Left lobe of liver (tissue), 2 donors: ENCODE measurements at regions not wholly inside any gene's neighbourhood (a gene's known extent, or its start where the extent isn't known, plus 50 kb on each side); places are given as distances from the start of the nearest gene placed in this dataset.
"Not testable (repeated sequence)": the region's sequence is repeated elsewhere in the genome, so short reads cannot be mapped to it uniquely, and the experiment has no call there.

ENCODE experiments used
- ATAC-seq: fragments of 200-7000 bp; cut with Tn5 transposase; one replicate; pipeline ENCODE4 v1.9.1; 2020; ENCODE audit warnings: mild to moderate bottlenecking, moderate library complexity
- DNase-seq: peaks from one replicate; pipeline ENCODE4 v3.0.0-alpha.2; 2020; ENCODE audit warnings: low spot score
- donor health status: DM: no; HTN: no; CAD: no; lungs with moderate emphysema.
- donor health status: DM: no; HTN: yes; CAD: no.

DNA sequence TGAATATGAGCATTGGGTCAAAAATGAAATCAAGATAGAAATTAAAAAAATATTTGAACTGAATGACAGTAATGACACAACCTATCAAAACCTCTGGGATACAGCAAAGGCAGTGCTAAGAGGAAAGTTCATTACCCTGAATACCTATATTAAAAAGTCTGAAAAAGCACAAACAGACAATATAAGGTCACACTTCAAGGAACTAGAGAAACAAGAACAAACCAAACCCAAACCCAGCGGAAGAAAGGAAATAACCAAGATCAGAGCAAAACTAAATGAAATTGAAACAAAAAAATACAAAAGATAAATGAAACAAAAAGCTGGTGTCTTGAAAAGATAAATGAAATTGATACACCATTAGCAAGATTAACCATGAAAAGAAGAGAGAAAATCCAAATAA lies 140.5 kb upstream of the MAN1A1 start:
- not testable (repeated sequence) for ATAC-seq, DNase-seq

DNA sequence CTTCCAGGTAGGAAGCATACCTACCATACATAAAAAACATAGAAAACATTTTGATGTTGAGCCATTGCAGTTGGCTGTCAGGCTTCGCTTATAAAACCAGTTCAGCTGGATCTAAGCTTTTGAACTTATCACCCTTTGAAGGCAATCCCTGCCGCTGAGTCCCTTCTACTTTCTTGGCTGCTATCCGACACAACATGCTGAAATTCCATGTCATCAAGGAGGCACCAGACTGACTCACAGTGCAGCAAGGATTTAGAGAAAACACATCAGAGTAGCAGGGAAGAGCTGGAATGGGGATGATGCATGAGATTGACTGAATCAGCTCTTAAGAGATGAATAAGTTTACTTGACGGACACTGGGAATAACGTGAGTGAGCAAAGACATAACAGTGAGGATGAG lies 135.0 kb upstream of the MAN1A1 start:
- ATAC-seq (no peak), DNase-seq (no peak)

DNA sequence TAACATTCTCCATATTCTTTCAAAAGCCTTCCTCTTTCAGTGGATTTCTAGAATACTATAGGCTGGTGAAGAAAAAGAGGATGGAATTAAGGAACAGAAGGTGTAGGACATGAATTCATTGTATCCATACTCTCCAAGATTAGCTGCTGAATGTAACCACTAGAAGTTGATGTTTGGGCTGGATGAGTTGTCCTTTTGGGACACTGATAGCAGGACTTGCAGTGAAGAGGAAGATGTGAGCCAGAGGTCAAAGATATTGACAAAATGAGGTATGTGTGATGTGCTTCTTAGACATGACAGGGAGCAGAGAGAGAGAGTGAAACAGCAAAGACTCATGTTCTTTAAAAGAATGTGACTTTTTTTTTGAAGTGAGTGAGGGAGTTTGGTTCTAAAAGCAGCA lies 134.3 kb upstream of the MAN1A1 start:
- DNase-seq: no peak
- ATAC-seq: no peak

DNA sequence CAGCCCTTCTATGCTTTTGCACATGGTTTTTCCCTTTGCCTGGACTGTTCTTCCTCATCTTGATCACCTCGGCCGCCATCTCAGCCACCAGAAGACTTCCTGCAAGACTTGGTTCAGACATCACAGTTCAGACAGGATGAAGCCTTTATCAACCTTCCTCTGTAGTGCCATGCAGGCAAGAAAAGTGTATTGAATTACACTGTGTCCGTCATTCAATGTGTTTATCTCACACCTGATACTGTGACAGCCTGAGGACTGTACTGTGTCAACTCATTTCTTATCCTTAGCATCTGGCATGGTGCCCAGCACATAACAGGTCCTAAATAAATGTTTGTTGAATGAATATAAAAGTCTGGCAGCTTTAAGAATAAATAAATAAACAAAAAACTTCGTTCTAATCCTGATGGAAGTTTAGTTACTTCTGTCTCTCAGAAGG lies 133.3 kb upstream of the MAN1A1 start:
- ATAC-seq (no peak), DNase-seq (no peak)

DNA sequence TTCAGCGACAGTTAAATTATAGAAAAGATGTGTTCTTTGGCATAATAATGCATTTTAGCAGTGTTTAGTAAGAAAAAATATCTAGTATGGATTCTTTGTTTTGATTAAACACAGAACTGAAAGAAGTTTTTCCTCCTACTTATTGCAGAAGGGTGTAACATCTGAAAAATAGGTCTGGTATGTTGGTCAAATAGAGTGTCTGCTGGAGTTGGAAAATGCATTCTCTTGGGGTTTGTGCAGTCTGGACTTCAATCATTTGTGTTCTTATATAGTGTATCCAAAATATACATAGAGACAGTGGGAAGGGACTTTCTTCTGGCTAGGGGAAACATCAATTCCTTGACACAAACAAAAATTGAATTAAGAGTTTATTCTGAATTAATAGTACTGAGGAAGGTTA lies 132.4 kb upstream of the MAN1A1 start:
- no peak for ATAC-seq
- DNase-seq: no peak

DNA sequence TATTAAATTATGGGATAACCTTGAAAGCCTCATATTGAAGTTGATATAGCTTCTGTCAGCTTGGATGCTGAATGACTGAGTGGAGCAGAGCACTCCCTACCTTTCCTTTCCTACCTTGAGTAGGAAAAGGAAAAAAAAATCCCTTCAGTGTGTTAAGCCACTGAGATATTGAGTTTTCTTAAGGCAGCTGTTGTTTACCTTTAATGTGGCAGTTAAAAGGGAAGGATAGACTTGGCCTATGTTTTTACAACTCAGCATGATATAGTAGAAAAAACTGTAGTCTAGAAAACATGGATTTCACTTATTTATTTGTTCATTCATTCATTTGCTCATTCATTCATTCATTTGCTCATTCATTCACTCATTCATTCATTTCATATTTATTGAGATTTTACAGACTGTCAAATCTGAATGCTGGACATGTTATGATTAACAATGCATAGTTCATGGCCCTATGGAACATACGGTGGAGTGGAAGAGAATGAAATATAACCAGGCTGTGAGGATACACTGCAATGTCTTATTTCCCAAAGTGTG lies 131.5 kb upstream of the MAN1A1 start:
- no peak for ATAC-seq

DNA sequence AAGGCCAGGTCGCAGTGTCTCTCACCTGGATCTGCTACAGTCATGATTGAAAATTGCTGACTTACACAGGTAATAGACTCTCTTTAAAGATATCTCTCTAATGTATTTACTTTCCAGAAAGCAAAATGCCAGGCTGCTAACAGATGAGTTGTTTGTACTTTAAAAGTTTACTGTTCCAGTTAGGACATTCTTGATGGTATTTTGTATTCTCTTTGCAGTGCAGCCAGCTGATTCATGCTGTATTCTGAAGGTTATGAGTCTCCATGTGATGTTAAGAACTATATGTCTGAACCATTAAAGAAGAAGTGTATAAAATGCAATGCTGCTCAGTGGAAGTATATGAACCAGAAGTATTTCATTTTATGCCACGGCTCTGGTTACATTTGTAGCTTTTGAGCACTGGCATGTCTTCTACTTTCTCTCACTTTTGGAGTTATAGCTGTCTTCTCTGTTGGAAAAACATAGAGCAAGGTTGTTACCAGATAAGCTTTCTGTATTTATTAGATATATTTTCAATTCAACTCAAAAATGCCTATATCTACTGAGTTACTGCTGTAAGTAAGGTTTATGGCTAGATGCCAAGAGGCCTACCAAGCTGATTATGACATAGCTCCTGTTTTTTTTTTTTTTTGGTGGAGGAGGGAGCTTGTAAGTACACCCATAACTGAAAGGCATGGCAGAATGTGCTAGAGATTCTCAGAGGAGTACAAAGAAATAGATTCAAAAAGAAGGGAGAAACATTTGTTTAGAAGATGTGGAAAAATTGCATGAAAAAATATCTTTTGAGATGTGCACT lies 130.5 kb upstream of the MAN1A1 start:
- DNase-seq (no peak), ATAC-seq (peak; percentile 62)

More for the DNA sequence above, 131.5 kb upstream of the MAN1A1 start:
- DNase-seq: no peak

DNA sequence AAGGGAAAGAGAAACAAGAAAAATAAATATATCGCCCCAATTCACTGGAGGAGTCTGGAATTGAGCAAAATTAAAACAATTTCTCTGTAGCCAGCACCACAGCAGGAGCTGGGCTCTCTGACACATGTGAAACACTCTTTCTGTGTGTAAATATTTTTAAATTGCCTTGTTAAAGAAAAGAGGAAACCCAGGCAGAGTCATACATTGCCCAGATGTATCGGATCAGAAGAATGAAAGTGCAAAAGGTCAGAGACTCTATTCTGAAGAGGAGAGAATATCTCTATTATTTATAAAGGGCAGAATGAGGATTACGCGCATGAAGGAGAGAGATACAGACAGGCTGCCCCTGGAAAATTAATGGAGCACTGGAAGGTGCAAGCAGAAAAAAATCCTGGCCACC lies 127.0 kb upstream of the MAN1A1 start:
- no peak for DNase-seq
- ATAC-seq: no peak

DNA sequence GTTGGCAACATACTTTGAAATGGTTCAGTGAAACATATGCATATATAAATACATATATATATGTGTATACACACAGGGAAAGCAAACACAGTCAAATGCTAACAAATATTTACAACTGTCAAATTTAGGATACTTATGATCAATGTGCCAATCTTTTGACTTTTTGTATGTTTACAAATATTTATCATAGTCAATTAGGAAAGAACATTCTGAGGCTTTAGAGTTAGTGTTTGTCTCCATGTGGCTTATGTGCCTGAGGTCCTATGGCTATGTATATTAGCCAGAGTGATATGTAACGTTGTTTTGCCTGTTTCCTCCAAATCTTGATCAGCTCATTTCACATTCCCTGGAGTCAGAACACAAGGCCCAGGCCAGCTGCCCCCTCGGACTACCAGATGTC lies 126.5 kb upstream of the MAN1A1 start:
- no peak for DNase-seq
- no peak for ATAC-seq

DNA sequence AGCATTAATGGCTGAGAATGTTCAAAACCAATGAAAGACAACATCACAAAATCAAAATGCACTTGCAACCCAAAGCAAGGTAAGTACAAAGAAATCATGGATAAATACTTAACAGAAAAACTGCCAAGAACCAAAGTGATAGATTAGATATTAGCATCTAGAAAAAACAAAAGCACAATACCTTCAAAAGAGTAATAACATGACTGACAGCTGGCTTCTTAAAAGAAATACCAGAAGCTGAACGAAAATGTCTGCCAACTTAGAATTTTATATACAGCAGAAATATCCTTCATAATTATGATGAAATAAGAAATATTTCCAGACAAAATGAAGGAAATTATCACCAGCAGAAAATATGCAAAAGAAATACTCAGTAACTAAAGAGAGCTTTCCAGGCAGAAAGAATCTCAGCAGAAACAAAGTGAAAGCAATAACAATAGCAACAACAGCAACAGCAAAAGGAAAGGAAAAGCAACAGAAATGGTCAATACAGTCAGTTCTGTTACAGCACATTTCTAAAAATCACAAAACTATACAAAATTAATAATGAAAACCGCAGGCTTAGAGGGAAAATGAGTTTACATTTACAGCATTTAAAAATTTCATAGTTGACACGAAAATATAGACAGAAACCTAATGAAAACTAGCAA lies 121.5 kb upstream of the MAN1A1 start:
- DNase-seq (no peak), ATAC-seq (no peak)

DNA sequence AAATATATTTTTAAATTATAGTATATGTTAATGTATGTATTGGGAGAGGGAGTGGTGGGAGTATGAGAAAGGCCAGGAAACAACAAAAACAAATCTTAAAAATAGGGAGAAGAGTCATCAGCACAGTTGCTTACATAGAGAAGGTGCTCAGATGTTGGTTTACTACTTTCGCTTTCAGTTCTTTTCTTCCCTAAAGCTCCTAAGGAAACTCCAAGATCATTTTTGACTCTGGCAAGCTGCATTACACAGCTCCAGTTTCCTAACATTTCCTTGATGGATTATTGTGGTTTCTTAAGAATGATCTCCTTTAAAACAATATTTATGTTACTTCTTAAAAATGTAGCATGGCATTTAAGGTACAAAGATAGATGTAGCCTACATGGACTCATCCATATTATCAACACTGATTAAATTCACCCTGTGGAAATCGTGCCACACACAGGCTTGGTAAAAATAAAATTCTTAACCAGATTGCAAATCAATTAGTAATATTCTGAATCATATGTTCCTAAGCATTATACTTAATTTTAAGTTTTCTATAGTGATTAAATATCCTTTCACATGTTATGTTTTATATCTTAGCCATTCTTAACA lies 118.0 kb upstream of the MAN1A1 start:
- ATAC-seq (peak; percentile 53), DNase-seq (no peak)

DNA sequence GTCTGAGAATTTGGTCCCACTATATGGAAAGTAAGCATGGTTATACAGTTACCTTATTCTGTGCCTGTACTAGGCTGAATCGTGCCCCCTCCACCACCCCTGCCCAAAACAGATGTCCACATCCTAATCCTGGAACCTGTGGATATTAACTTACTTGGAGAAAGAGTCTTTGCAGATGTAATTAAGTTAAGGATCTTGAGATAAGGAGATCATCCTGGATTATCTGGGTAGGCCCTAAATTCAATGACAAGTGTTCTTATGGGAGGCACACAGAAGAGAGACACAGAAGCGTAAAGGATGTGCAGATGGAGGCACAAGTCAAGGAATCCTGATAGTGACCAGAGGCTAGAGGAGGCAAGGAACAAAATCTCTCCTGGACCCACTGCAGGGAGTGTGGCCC lies 116.7 kb upstream of the MAN1A1 start:
- DNase-seq (no peak), ATAC-seq (no peak)

DNA sequence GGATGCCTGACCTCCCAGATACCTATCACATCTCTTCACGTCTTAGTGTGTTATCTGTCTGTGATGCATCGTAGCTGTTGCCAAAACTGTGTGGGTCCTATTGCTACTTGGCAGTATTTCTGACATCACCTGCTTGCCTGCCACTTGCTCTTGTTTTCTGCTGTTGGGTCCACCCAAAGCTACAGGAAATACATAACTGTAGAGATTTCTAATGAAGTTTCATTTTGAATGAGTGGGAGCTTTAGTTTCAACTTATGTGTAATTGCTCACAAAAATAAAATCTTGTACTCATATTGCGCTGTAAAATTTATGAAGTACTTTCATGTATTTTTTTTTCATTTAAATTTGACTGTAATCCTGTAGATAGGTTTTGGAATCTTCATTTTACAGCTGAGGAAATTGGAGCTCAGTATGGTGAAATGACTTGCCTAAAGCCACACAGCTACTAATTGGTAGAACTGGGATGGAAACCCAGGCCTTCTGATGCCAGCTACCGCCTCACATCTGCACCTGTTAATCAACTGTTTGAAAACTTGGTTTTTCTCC lies 113.6 kb upstream of the MAN1A1 start:
- ATAC-seq (no peak), DNase-seq (no peak)

DNA sequence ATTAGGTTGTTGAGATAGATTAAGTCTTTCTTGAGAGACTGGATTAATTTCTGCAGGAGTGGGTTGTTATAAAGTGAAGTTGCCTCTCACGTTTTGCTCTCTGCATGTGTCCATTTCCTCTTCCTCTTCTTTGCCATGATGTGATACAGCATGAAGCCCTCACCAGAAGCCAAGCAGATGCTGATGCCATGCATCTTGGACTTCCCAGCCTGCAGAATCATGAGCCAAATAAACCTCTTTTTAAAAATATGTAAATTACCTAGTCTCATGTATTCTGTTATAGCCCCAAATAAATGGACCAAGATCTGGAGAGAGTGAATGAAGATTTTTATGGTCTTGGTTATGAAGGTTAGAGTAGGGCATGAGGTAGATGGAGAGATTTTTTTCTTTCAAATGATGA lies 111.6 kb upstream of the MAN1A1 start:
- no peak for ATAC-seq

DNA sequence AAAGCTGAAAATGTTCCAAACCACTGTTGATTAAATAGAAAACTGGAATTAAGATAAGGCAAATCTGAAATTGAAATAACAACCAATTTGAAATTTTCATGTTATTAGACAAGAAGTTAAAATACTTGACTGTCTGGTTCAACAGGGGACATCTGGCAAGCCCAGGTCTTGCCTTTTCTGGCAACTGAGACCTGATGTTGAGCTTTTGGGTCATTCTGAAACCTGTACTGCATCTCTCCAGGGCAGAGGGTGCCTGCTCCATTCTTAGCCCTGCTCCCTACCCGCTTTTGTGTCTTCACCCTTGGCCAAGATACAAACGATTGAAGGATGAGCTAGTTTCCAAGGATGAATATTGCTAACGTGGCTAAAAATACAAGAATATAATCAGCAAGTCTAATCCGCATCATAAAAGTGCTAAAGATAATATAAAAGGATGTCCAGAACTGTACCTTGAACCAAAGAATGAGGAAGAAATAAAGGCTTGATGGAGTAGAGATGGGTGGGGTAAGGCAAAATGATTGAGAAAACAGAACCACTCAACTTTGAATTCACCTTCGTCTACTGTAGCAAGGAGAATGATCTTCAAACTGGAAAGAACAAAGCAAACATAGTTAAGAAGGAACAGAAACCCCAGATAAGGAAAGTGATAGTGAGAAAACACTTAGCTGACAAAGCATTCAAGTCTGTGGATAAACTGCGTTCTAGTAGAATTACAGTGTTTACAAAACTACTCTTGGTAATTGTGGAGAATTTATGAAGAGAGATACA lies 109.8 kb upstream of the MAN1A1 start:
- no peak for ATAC-seq
- no peak for DNase-seq

More for the DNA sequence above, 111.6 kb upstream of the MAN1A1 start:
- no peak for DNase-seq

DNA sequence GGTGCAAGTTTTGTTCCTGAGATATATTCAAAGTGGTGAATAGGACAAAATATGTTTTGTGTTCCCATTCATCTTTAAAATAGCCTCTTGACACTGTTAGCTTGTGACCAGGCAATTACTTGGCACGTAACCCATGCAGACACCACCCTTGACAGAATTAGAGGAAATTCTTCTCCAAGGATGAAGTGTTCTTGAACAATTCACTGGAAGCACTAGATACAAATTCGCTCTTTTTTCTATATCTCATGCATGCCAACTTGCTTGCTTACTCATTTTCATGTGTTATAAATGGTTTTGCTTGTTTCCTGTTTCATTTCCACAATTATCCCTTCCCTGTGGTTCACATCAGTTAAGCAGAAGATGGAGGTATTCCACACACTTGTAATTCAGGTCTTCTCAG lies 105.2 kb upstream of the MAN1A1 start:
- ATAC-seq: no peak
- DNase-seq: no peak

DNA sequence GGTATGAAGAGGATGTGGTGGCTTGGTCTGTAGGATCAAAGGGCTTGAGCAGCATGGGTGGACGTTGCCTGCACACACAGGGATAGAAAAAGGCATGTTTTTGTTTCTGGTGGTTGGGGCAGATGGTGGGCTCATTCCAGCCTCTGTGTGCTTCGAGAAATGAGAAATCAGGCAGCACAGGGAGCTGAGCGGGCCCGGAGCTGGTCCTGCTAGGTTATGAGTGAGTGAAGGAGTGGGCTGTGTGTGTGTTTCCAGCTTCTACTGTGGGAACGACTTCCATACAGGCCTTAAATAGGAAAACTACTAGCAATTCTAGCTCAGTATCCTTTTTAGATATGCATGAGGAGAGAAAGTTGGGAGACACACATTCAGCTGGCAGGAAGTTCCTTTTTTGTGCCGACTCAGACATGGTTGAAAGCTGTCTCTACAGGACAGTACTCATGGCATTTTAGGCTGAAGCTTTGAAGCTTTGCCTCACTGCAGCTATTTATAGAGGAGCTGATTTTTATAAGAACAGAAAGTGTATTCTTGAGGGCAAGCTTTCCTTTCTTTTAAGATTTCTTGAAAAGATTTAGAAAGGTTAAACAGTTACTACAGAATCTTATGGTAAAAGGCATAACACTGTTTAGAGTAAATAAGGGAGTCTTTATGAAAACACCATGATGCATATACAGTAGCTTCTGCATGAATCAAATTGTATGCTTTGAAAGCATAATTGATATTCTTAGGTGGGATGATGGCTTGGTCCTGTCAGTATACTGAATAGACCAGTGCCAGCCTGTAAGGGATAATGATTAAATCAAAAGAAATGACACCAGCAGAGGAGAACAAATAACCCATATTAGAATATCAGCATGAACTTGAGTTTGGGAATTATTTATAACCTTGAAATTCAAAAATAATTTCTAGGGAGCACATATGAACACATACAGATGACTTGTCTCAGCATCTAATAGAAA lies 104.0 kb upstream of the MAN1A1 start:
- DNase-seq: no peak

DNA sequence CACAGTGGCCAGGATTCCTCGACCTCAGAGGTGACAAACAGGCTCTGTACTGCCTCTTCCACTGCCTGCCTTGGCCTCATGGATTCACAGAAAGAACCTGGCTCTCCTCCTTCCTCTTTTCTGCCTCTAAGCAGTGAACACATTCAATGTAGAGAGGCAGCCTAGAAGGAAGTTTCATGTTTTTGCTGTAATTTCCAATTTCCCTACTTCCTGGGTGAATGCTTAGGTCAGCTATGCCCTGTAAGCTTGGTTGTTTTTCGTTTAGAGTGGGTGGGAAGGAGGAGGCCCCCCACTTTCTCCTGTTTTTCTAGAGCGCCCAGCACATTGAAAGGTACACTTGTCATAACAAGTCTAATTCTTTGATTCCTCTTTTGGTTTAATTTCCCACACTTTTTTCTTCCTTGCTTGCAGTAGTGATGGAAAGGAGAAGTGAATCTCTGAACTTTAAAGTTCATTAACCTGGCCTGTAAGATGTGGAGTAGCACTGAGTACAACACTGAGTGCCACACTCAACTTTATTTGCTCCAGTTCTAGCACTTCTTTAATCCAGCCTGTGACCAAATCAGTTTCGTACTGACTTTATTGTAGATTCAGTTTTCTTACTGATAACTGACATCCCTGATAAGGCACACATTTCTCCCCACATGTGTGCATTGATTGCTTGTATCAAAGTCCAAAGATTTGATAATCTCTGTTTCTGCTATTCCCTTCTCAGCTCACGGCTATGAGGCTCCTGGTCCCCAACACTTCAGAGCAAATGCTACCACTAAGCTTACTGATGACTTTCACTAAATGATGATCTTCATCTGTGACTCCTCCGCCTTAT lies 100.0 kb upstream of the MAN1A1 start:
- ATAC-seq (peak; percentile 29), DNase-seq (no peak)

More for the DNA sequence above, 104.0 kb upstream of the MAN1A1 start:
- ATAC-seq: no peak

DNA sequence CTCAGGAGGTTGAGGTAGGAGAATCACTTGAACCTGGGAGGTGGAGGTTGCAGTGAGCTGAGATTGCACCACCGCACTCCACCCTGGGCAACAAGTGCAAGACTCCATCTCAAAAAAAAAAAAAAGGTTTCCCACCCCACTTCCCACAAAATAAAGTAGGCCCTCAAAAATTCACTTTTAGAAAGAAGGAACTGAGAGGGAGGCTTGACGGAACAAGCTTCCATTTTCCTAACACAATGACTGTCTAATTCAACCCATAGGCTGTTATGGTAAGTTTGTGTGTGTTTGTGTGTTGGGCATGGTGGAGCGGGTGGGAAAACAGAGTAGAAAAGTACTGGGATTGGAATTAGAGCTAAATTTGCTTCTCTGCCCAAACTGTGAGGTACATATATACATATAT lies 98.4 kb upstream of the MAN1A1 start:
- ATAC-seq (no peak), DNase-seq (no peak)
